ENCODE measurements at regions not wholly inside any gene's neighbourhood (a gene's known extent, or its start where the extent isn't known, plus 50 kb on each side); places are given as distances from the start of the nearest gene placed in this dataset.

- TF ChIP-seq, protein P1, sequence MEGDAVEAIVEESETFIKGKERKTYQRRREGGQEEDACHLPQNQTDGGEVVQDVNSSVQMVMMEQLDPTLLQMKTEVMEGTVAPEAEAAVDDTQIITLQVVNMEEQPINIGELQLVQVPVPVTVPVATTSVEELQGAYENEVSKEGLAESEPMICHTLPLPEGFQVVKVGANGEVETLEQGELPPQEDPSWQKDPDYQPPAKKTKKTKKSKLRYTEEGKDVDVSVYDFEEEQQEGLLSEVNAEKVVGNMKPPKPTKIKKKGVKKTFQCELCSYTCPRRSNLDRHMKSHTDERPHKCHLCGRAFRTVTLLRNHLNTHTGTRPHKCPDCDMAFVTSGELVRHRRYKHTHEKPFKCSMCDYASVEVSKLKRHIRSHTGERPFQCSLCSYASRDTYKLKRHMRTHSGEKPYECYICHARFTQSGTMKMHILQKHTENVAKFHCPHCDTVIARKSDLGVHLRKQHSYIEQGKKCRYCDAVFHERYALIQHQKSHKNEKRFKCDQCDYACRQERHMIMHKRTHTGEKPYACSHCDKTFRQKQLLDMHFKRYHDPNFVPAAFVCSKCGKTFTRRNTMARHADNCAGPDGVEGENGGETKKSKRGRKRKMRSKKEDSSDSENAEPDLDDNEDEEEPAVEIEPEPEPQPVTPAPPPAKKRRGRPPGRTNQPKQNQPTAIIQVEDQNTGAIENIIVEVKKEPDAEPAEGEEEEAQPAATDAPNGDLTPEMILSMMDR (IDR thresholded peaks at IDR 0.05), result no peak
- TF ChIP-seq POLR2AphosphoS5 (IDR thresholded peaks at IDR 0.05) (no peak), EP300 (IDR thresholded peaks at IDR 0.05) (no peak), POLR2A (IDR thresholded peaks at IDR 0.05) (no peak)
Measured at GRCh38 chr1:58249388-58249736, 297.2 kb downstream of the OMA1 start.
